Mucosa of rectum (tissue), 2 donors: ENCODE measurements at regions not wholly inside any gene's neighbourhood (a gene's known extent, or its start where the extent isn't known, plus 50 kb on each side); places are given as distances from the start of the nearest gene placed in this dataset.

Experiments
- H3K27ac ChIP-seq, 2 donors: one replicate each; pipeline ENCODE4 v1.7.0; 2013; ENCODE audit warnings: inconsistent platforms in 2 of 2, low read depth in 2 of 2, low read length in 2 of 2
- H3K27me3 ChIP-seq, 2 donors: one replicate each; pipeline ENCODE4 v1.7.0; 2013; ENCODE audit warnings: low read length in 2 of 2; ENCODE audit not compliant: control insufficient read depth in 2 of 2, insufficient read depth in 2 of 2
- H3K36me3 ChIP-seq, 2 donors: one replicate each; pipeline ENCODE4 v1.7.0; 2013; ENCODE audit warnings: low read length in 2 of 2; ENCODE audit not compliant: control insufficient read depth in 2 of 2, insufficient read depth in 2 of 2
- H3K4me1 ChIP-seq, 2 donors: one replicate each; pipeline ENCODE4 v1.7.0; 2013; ENCODE audit warnings: low read length in 2 of 2, mild to moderate bottlenecking in 1 of 2; ENCODE audit not compliant: control insufficient read depth in 2 of 2, insufficient read depth in 2 of 2
- H3K4me3 ChIP-seq, 2 donors: one replicate each; pipeline ENCODE4 v1.7.0; 2013; ENCODE audit warnings: low read length in 2 of 2
- H3K9ac ChIP-seq, 2 donors: one replicate each; pipeline ENCODE4 v1.7.0; 2013; ENCODE audit warnings: low read length in 2 of 2, low read depth in 1 of 2, mild to moderate bottlenecking in 1 of 2
- H3K9me3 ChIP-seq, 2 donors: one replicate each; pipeline ENCODE4 v1.7.0; 2013; ENCODE audit warnings: low read length in 2 of 2; ENCODE audit not compliant: control insufficient read depth in 2 of 2
- donor health status: healthy.
- donor health status: Normal muscosa, but diverticular disease.

GRCh38 chr7:153027210-153027609 is 267.7 kb downstream of the ACTR3B start:
- Histone ChIP-seq H3K36me3 (no peaks in the 10 kb centered on the region), H3K4me1 (no peaks in the 10 kb centered on the region), H3K4me3 (no peak overlapping the region), H3K9me3 (no peaks in the 10 kb centered on the region), H3K9ac (no peak overlapping the region), H3K27ac (no peak overlapping the region), H3K27me3 (no peaks in the 10 kb centered on the region)

- Histone ChIP-seq H3K36me3 (no peaks in the 10 kb centered on the region), H3K4me3 (no peak overlapping the region), H3K27me3 (no peaks in the 10 kb centered on the region), H3K27ac (no peak overlapping the region), H3K9ac (no peak overlapping the region), H3K4me1 (no peaks in the 10 kb centered on the region), H3K9me3 (no peaks in the 10 kb centered on the region)
Measured at GRCh38 chr7:153027904-153028303, 268.4 kb downstream of the ACTR3B start.

- Histone ChIP-seq H3K9me3 (no peaks in the 10 kb centered on the region), H3K27me3 (no peaks in the 10 kb centered on the region), H3K4me1 (no peaks in the 10 kb centered on the region), H3K4me3 (no peak overlapping the region), H3K27ac (no peak overlapping the region), H3K9ac (no peak overlapping the region), H3K36me3 (no peaks in the 10 kb centered on the region)
Measured at GRCh38 chr7:153030976-153031375, 271.4 kb downstream of the ACTR3B start.

GRCh38 chr7:153034791-153035190 is 275.2 kb downstream of the ACTR3B start:
- Histone ChIP-seq H3K36me3 (no peaks in the 10 kb centered on the region), H3K27ac (no peak overlapping the region), H3K27me3 (no peaks in the 10 kb centered on the region), H3K4me3 (no peak overlapping the region), H3K4me1 (no peaks in the 10 kb centered on the region), H3K9me3 (no peaks in the 10 kb centered on the region), H3K9ac (no peak overlapping the region)

- Histone ChIP-seq H3K4me3 (no peak overlapping the region), H3K27ac (no peak overlapping the region), H3K4me1 (no peaks in the 10 kb centered on the region), H3K9ac (no peak overlapping the region), H3K27me3 (no peaks in the 10 kb centered on the region), H3K9me3 (no peaks in the 10 kb centered on the region), H3K36me3 (no peaks in the 10 kb centered on the region)
Measured at GRCh38 chr7:153036396-153037063, 277.0 kb downstream of the ACTR3B start.

- Histone ChIP-seq H3K9ac (no peak overlapping the region), H3K27me3 (no peaks in the 10 kb centered on the region), H3K4me3 (no peak overlapping the region), H3K36me3 (no peaks in the 10 kb centered on the region), H3K27ac (no peak overlapping the region), H3K4me1 (no peaks in the 10 kb centered on the region), H3K9me3 (no peaks in the 10 kb centered on the region)
Measured at GRCh38 chr7:153043440-153043839, 283.9 kb downstream of the ACTR3B start.

GRCh38 chr7:153044981-153045380 is 285.4 kb downstream of the ACTR3B start:
- H3K4me1 ChIP-seq, result no peaks in the 10 kb centered on the region
- H3K4me3 ChIP-seq, result no peak overlapping the region
- H3K27ac ChIP-seq, result no peak overlapping the region
- no peaks in the 10 kb centered on the region for H3K36me3 ChIP-seq
- H3K27me3 ChIP-seq, result no peaks in the 10 kb centered on the region
- no peaks in the 10 kb centered on the region for H3K9me3 ChIP-seq
- H3K9ac ChIP-seq, result no peak overlapping the region

GRCh38 chr7:153047079-153047959 is 287.8 kb downstream of the ACTR3B start:
- Histone ChIP-seq H3K4me3 (no peak overlapping the region), H3K9ac (no peak overlapping the region)

GRCh38 chr7:153052206-153052605 is 292.7 kb downstream of the ACTR3B start:
- H3K27me3 ChIP-seq, result no peaks in the 10 kb centered on the region
- H3K36me3 ChIP-seq, result no peaks in the 10 kb centered on the region
- H3K27ac ChIP-seq, result no peak overlapping the region
- H3K4me3 ChIP-seq, result no peak overlapping the region
- H3K9ac ChIP-seq, result no peak overlapping the region
- no peaks in the 10 kb centered on the region for H3K9me3 ChIP-seq
- H3K4me1 ChIP-seq, result no peaks in the 10 kb centered on the region

More at GRCh38 chr7:153047079-153047959, 287.8 kb downstream of the ACTR3B start:
- Histone ChIP-seq H3K4me1 (no peaks in the 10 kb centered on the region), H3K36me3 (no peaks in the 10 kb centered on the region), H3K9me3 (no peaks in the 10 kb centered on the region), H3K27me3 (no peaks in the 10 kb centered on the region), H3K27ac (no peak overlapping the region)

GRCh38 chr7:153061910-153062528 is 302.5 kb downstream of the ACTR3B start:
- no peak overlapping the region for H3K4me3 ChIP-seq
- H3K4me1 ChIP-seq, result no peaks in the 10 kb centered on the region

More at GRCh38 chr7:153061910-153062528, 302.5 kb downstream of the ACTR3B start:
- Histone ChIP-seq H3K9ac (no peak overlapping the region), H3K27ac (no peak overlapping the region), H3K27me3 (no peaks in the 10 kb centered on the region), H3K36me3 (no peaks in the 10 kb centered on the region), H3K9me3 (no peaks in the 10 kb centered on the region)
